ENCODE measurements at regions not wholly inside any gene's neighbourhood (a gene's known extent, or its start where the extent isn't known, plus 50 kb on each side); places are given as distances from the start of the nearest gene placed in this dataset.

GRCh38 chr4:104740161-104740560 lies 245.5 kb upstream of the CXXC4 start:
- H3K27ac Mint-ChIP-seq, result no peak overlapping the region
- DNase-seq (ENCODE audit: extremely low spot score, unreplicated experiment), result no peak
- no peaks in the 10 kb centered on the region for H3K36me3 Mint-ChIP-seq
- no peak overlapping the region for H3K4me3 Mint-ChIP-seq
- H3K4me1 Mint-ChIP-seq (ENCODE audit: unreplicated experiment), result no peaks in the 10 kb centered on the region
- H3K9me3 Mint-ChIP-seq, result no peaks in the 10 kb centered on the region
- no peak for TF ChIP-seq CTCF (conservative IDR thresholded peaks at IDR 0.05)
- peaks cover 75% of the 10 kb centered on the region for H3K27me3 Mint-ChIP-seq

DNA sequence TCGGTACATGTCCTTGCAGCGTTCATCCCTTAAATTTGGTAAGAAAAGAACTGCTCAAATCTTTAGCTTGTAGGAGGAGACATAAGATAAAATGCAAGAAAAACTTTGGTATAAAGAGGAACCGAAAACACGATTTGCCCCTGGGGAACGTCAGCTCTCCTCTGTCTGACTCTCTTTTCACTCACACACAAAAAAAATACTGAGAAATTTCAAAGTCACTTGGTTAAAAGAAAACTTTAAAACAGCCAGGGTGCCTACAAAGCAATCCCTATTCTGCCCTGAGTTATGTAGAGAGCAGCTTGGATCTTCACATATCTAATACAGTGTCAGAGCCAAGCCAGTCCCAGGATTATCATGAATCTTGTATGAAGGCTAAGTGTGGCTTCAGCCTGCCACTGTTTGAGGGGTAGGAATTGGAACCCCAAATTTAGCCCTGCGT lies 248.5 kb upstream of the CXXC4 start:
- peaks cover 55% of the 10 kb centered on the region for H3K27me3 Mint-ChIP-seq
- no peaks in the 10 kb centered on the region for H3K4me1 Mint-ChIP-seq (ENCODE audit: unreplicated experiment)
- H3K36me3 Mint-ChIP-seq, result no peaks in the 10 kb centered on the region
- no peak for TF ChIP-seq CTCF (conservative IDR thresholded peaks at IDR 0.05)
- H3K9me3 Mint-ChIP-seq, result no peaks in the 10 kb centered on the region
- no peak overlapping the region for H3K27ac Mint-ChIP-seq
- no peak for DNase-seq (ENCODE audit: extremely low spot score, unreplicated experiment)
- no peak overlapping the region for H3K4me3 Mint-ChIP-seq

GRCh38 chr4:104747635-104748034 lies 252.9 kb upstream of the CXXC4 start:
- Mint-ChIP-seq H3K27me3 (peaks cover 18% of the 10 kb centered on the region), H3K9me3 (peaks cover 3% of the 10 kb centered on the region), H3K27ac (no peak overlapping the region), H3K4me3 (no peak overlapping the region), H3K4me1 (ENCODE audit: unreplicated experiment) (no peaks in the 10 kb centered on the region), H3K36me3 (no peaks in the 10 kb centered on the region)
- DNase-seq (ENCODE audit: extremely low spot score, unreplicated experiment), result no peak
- TF ChIP-seq CTCF (conservative IDR thresholded peaks at IDR 0.05), result no peak

DNA sequence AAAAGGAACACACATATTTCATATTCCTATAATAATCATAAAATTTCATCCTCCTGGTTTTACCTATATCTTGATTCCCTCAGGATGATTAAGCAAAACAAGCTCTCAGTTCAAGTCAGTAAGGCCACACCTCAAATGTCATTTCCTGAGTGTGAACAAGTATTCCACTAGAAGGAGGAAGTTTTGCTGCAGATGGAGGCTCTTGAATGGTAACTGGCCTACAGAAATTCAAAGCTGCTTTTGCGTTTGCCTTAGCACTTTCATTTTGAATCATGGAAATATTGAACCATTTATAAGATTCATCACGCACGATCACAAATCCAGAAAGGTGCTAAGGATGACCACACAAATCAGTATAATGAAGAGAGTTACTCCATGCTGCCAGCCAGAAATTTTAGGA lies 254.4 kb upstream of the CXXC4 start:
- no peaks in the 10 kb centered on the region for H3K36me3 Mint-ChIP-seq
- H3K27me3 Mint-ChIP-seq, result peaks cover 8% of the 10 kb centered on the region
- H3K4me3 Mint-ChIP-seq, result no peak overlapping the region
- H3K27ac Mint-ChIP-seq, result no peak overlapping the region
- no peak for DNase-seq (ENCODE audit: extremely low spot score, unreplicated experiment)
- TF ChIP-seq CTCF (conservative IDR thresholded peaks at IDR 0.05), result no peak
- H3K4me1 Mint-ChIP-seq (ENCODE audit: unreplicated experiment), result no peaks in the 10 kb centered on the region
- H3K9me3 Mint-ChIP-seq, result peaks cover 4% of the 10 kb centered on the region

GRCh38 chr4:104750008-104750407 lies 255.3 kb upstream of the CXXC4 start:
- DNase-seq (ENCODE audit: extremely low spot score, unreplicated experiment), result no peak
- no peaks in the 10 kb centered on the region for H3K4me1 Mint-ChIP-seq (ENCODE audit: unreplicated experiment)
- H3K4me3 Mint-ChIP-seq, result no peak overlapping the region
- no peak for TF ChIP-seq CTCF (conservative IDR thresholded peaks at IDR 0.05)
- peaks cover 4% of the 10 kb centered on the region for H3K9me3 Mint-ChIP-seq
- H3K27me3 Mint-ChIP-seq, result peaks cover 8% of the 10 kb centered on the region
- no peak overlapping the region for H3K27ac Mint-ChIP-seq
- H3K36me3 Mint-ChIP-seq, result no peaks in the 10 kb centered on the region

GRCh38 chr4:104751468-104751867 lies 256.8 kb upstream of the CXXC4 start:
- Mint-ChIP-seq H3K36me3 (no peaks in the 10 kb centered on the region), H3K9me3 (peaks cover 4% of the 10 kb centered on the region), H3K27ac (no peak overlapping the region), H3K4me1 (ENCODE audit: unreplicated experiment) (no peaks in the 10 kb centered on the region), H3K27me3 (peaks cover 1% of the 10 kb centered on the region), H3K4me3 (no peak overlapping the region)
- TF ChIP-seq CTCF (conservative IDR thresholded peaks at IDR 0.05), result no peak
- DNase-seq (ENCODE audit: extremely low spot score, unreplicated experiment), result no peak
